ENCODE measurements at regions not wholly inside any gene's neighbourhood (a gene's known extent, or its start where the extent isn't known, plus 50 kb on each side); places are given as distances from the start of the nearest gene placed in this dataset.

DNA sequence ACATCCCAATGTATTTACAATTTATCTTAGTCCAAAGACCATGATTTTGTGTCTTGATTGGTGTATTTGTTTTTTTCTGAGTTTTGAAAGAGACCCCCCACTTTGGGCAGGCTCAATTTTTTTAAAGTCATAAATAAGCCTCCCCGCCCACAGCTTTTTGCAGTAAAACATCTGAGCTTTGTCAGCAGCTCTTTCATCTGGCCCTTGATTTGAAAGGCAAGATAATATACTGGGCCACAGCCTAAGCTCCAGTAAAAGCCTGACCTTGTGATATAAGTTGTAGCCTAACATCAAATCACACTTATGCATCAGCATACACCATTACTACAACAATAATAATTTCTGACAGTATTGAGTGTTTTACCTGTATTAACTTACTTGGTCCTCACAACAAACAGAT, 51.3 kb upstream of the SERTAD2 start:
- no peak overlapping the region for H3K4me2 ChIP-seq (ENCODE audit: insufficient read depth in 1 of 2, low read depth in 2 of 2, low read length in 2 of 2)
- H3K18ac ChIP-seq (ENCODE audit: extremely low read depth, low read length) = no peak overlapping the region
- no peaks in the 10 kb centered on the region for H3K79me1 ChIP-seq (ENCODE audit: low read depth, low read length)
- no peak overlapping the region for H2BK120ac ChIP-seq (replicated peaks; ENCODE audit: low read depth, low read length)
- H4K20me1 ChIP-seq (replicated peaks in 1 of 2; ENCODE audit: control insufficient read depth in 1 of 2, insufficient read depth in 2 of 2, low read length in 2 of 2) = no peaks in the 10 kb centered on the region
- H3K9me3 ChIP-seq (ENCODE audit: insufficient read depth in 2 of 2, low read depth in 1 of 2, low read length in 1 of 2) = no peaks in the 10 kb centered on the region
- no peak overlapping the region for H3K4ac ChIP-seq (replicated peaks; ENCODE audit: insufficient read length, low read depth, low read length)
- H3K4me3 ChIP-seq (ENCODE audit: extremely low read depth in 1 of 4, insufficient read depth in 2 of 4, low read depth in 3 of 4, low read length in 4 of 4) = no peak overlapping the region
- ChIA-PET POLR2A (ENCODE audit: partially characterized antibody) (interaction anchor here (0.7 to 1.8 kb wide), 2 partner anchors 52 to 66 kb away, joined by 3 to 4 read pairs; partner anchors contain the start of gene SERTAD2), CTCF (ENCODE audit: partially characterized antibody) (interaction anchor here (1.0 to 1.5 kb wide), 4 partner anchors 104 to 393 kb away, joined by 3 read pairs; no protein-coding TSS in a partner anchor)
- H3K79me2 ChIP-seq (ENCODE audit: control insufficient read depth in 1 of 2, insufficient read depth in 2 of 2, low read length in 2 of 2) = no peaks in the 10 kb centered on the region
- H3K23me2 ChIP-seq (ENCODE audit: low read depth, low read length) = no peaks in the 10 kb centered on the region
- H3K23ac ChIP-seq (ENCODE audit: insufficient read length) = no peak overlapping the region
- H3K9ac ChIP-seq (replicated peaks in 1 of 4; ENCODE audit: extremely low read depth in 1 of 4, low read depth in 3 of 4, low read length in 3 of 4) = no peak overlapping the region
- H4K5ac ChIP-seq (ENCODE audit: insufficient read length, low read depth, low read length) = no peak overlapping the region
- H2AFZ ChIP-seq (ENCODE audit: low read length) = no peak overlapping the region
- H3K27ac ChIP-seq (ENCODE audit: low read depth, low read length) = no peak overlapping the region
- H4K8ac ChIP-seq (ENCODE audit: extremely low read depth, insufficient read depth, low read length) = no peak overlapping the region
- H2AK5ac ChIP-seq (ENCODE audit: low read depth, low read length) = no peak overlapping the region
- TF ChIP-seq POLR2AphosphoS5 (IDR thresholded peaks at IDR 0.05; ENCODE audit: low read depth, low read length) = no peak
- TF ChIP-seq, protein P1, sequence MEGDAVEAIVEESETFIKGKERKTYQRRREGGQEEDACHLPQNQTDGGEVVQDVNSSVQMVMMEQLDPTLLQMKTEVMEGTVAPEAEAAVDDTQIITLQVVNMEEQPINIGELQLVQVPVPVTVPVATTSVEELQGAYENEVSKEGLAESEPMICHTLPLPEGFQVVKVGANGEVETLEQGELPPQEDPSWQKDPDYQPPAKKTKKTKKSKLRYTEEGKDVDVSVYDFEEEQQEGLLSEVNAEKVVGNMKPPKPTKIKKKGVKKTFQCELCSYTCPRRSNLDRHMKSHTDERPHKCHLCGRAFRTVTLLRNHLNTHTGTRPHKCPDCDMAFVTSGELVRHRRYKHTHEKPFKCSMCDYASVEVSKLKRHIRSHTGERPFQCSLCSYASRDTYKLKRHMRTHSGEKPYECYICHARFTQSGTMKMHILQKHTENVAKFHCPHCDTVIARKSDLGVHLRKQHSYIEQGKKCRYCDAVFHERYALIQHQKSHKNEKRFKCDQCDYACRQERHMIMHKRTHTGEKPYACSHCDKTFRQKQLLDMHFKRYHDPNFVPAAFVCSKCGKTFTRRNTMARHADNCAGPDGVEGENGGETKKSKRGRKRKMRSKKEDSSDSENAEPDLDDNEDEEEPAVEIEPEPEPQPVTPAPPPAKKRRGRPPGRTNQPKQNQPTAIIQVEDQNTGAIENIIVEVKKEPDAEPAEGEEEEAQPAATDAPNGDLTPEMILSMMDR (IDR thresholded peaks at IDR 0.05; ENCODE audit: control extremely low read depth in 1 of 3, insufficient read depth in 1 of 3, low read depth in 1 of 3, low read length in 3 of 3) = no peak
- TF ChIP-seq RXRA (IDR thresholded peaks at IDR 0.05; ENCODE audit: insufficient read depth, low read depth, low read length) = no peak
- no peak for TF ChIP-seq MAFK (IDR thresholded peaks at IDR 0.05; ENCODE audit: low read depth, low read length)
- no peak for TF ChIP-seq BACH1 (IDR thresholded peaks at IDR 0.05; ENCODE audit: low read length)
- no peak for TF ChIP-seq NANOG (IDR thresholded peaks at IDR 0.05; ENCODE audit: insufficient read depth, low read depth, low read length, poor library complexity, severe bottlenecking)
- TF ChIP-seq ASH2L (IDR thresholded peaks at IDR 0.05; ENCODE audit: low read length) = no peak
- TF ChIP-seq SRF (IDR thresholded peaks at IDR 0.05; ENCODE audit: low read depth, low read length) = no peak
- no peak for TF ChIP-seq CBX5 (IDR thresholded peaks at IDR 0.05; ENCODE audit: low read depth, low read length)
- no peak overlapping the region for H2BK5ac ChIP-seq (ENCODE audit: low read depth, low read length)
- H2BK15ac ChIP-seq (ENCODE audit: low read length) = no peak overlapping the region
- FAIRE-seq (no peak), DNase-seq (ENCODE audit: low read depth in 1 of 2, low spot score in 2 of 2) (no peak)
- no peak overlapping the region for H3K14ac ChIP-seq (ENCODE audit: insufficient read length)
- H4K91ac ChIP-seq (replicated peaks; ENCODE audit: insufficient read length, low read length) = no peak overlapping the region
- 89% methylated on average over 1 of the region's 1 CpG; no CpG with 5 or more reads in 1 of the 2 experiments for WGBS, 2 experiments (ENCODE audit: extremely low coverage in 1 of 2, insufficient coverage in 1 of 2, insufficient read length in 1 of 2, insufficient replicate concordance in 2 of 2, low coverage in 1 of 2, low lambda C conversion rate in 2 of 2, missing lambda C conversion rate in 1 of 2)
- H2BK20ac ChIP-seq (ENCODE audit: low read length) = no peak overlapping the region
- no peak overlapping the region for H3K56ac ChIP-seq (replicated peaks; ENCODE audit: insufficient read length, low read depth, low read length)
- no peaks in the 10 kb centered on the region for H3K36me3 ChIP-seq (ENCODE audit: control insufficient read depth in 2 of 4, insufficient read depth in 4 of 4, low read length in 3 of 4)
- no peaks in the 10 kb centered on the region for H3K4me1 ChIP-seq (replicated peaks in 1 of 4; ENCODE audit: control insufficient read depth in 3 of 4, insufficient read depth in 4 of 4, low read length in 3 of 4)
- no peaks in the 10 kb centered on the region; a peak in 1 of 7 replicates for H3K27me3 ChIP-seq (replicated peaks in 1 of 4; ENCODE audit: control insufficient read depth in 3 of 4, extremely low read depth in 1 of 4, insufficient read depth in 3 of 4, low read length in 3 of 4)
- no peak overlapping the region for H2BK12ac ChIP-seq (ENCODE audit: low read depth, low read length)

All from H1 (cell line).